NB4 (cell line): ENCODE measurements at regions not wholly inside any gene's neighbourhood (a gene's known extent, or its start where the extent isn't known, plus 50 kb on each side); places are given as distances from the start of the nearest gene placed in this dataset.

ENCODE experiments used
- POLR2A ChIP-seq: IDR thresholded peaks from 2 replicates; pipeline ENCODE4 v1.6.1; 2011; ENCODE audit warnings: mild to moderate bottlenecking; ENCODE audit not compliant: insufficient read length; ENCODE audit errors: extremely low read depth
- TF ChIP-seq, protein P1 (sequence below): IDR thresholded peaks from one replicate; pipeline ENCODE4 v1.5.1; 2012; ENCODE audit warnings: low read depth, low read length

DNA sequence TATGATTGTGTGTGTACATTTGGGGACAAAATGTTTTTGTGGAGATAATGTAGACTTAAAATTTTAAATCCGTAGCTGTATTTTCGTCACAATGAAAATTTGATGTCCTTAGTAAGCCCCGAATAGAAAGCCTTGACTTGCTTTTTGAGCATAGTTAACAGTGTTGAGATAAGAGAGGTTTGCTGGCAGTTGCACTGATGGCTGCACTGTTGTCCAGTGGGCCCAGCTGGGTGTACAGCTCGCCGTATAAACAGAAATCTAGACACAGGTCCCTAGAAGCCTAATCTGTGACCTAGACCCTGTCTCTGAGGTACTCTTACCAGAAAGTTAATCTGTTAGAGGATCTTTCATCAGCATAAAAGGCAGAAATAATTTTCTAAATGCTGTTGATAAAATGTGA is 271.3 kb upstream of the DMRT1 start:
- TF ChIP-seq, protein P1, sequence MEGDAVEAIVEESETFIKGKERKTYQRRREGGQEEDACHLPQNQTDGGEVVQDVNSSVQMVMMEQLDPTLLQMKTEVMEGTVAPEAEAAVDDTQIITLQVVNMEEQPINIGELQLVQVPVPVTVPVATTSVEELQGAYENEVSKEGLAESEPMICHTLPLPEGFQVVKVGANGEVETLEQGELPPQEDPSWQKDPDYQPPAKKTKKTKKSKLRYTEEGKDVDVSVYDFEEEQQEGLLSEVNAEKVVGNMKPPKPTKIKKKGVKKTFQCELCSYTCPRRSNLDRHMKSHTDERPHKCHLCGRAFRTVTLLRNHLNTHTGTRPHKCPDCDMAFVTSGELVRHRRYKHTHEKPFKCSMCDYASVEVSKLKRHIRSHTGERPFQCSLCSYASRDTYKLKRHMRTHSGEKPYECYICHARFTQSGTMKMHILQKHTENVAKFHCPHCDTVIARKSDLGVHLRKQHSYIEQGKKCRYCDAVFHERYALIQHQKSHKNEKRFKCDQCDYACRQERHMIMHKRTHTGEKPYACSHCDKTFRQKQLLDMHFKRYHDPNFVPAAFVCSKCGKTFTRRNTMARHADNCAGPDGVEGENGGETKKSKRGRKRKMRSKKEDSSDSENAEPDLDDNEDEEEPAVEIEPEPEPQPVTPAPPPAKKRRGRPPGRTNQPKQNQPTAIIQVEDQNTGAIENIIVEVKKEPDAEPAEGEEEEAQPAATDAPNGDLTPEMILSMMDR = no peak
- TF ChIP-seq POLR2A = no peak
